Retinal pigment epithelial cell (primary cell): ENCODE measurements at regions not wholly inside any gene's neighbourhood (a gene's known extent, or its start where the extent isn't known, plus 50 kb on each side); places are given as distances from the start of the nearest gene placed in this dataset.

Experiments
- DNase-seq: peaks from one replicate; pipeline ENCODE4 v3.0.0-alpha.2; 2010; ENCODE audit warnings: low read depth
- H3K4me3 ChIP-seq: 2 replicates; pipeline ENCODE4 v1.5.1; 2011; ENCODE audit warnings: mild to moderate bottlenecking, low read length, control low read depth, moderate library complexity
- TF ChIP-seq, protein P1 (sequence below): conservative IDR thresholded peaks from 2 replicates; pipeline ENCODE4 v1.5.1; 2011; ENCODE audit warnings: low read depth, low read length, control low read depth, inconsistent platforms

DNA sequence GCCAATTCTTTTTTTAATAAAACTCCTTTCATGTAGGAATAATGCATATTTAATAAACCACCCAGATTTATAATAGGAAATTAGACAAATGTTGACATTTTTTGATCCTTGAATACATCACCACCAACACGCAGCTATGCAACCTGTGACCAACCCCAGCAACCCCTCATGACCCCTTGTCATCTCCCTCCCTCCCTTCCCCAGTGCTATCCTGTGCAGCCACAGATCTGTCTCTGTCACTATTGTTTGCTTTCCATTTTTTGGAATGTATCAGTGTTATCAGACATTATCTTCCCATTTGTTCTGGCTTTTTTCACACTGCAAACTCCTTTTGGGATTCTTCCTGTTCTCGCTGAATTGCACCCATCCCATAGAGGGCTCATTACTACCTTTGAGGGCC, 114.1 kb downstream of the VPREB1 start:
- DNase-seq = no peak
- TF ChIP-seq, protein P1, sequence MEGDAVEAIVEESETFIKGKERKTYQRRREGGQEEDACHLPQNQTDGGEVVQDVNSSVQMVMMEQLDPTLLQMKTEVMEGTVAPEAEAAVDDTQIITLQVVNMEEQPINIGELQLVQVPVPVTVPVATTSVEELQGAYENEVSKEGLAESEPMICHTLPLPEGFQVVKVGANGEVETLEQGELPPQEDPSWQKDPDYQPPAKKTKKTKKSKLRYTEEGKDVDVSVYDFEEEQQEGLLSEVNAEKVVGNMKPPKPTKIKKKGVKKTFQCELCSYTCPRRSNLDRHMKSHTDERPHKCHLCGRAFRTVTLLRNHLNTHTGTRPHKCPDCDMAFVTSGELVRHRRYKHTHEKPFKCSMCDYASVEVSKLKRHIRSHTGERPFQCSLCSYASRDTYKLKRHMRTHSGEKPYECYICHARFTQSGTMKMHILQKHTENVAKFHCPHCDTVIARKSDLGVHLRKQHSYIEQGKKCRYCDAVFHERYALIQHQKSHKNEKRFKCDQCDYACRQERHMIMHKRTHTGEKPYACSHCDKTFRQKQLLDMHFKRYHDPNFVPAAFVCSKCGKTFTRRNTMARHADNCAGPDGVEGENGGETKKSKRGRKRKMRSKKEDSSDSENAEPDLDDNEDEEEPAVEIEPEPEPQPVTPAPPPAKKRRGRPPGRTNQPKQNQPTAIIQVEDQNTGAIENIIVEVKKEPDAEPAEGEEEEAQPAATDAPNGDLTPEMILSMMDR = no peak
- no peak overlapping the region for H3K4me3 ChIP-seq

DNA sequence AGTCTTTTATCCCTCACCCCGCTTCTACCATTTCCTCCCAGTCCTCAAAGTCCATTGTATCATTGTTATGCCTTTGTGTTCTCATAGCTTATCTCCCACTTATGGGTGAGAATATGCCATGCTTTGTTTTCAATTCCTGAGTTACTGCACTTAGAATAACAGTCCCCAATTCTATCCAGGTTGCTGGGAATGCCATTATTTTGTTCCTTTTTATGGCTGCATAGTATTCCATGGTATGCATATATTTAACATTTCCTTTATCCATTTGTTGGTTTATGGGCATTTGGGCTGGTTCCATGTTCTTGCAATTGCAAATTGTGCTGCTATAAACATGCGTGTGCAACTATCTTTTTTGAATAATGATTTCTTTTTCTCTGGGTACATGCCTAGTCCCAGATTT, 114.9 kb downstream of the VPREB1 start:
- no peak for DNase-seq
- H3K4me3 ChIP-seq = no peak overlapping the region
- TF ChIP-seq, protein P1 = no peak

DNA sequence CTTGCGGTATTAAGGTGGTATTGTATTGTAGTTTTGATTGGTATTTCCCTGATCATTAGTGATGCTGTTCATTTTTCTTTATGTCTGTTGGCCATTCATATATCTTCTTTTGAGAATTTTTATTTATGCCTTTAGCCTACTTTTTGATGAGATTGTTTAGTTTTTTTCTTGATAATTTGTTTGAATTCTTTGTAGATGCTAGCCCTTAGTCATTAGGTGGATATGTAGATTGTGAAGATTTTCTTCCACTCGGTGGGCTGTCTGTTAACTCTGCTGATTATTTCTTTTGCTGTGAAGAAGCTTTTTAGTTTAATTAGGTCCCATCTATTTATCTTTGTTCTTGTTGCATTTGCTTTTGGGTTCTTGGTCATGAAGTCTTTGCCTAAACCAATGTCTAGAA, 115.4 kb downstream of the VPREB1 start:
- TF ChIP-seq, protein P1 = no peak
- no peak for DNase-seq
- no peak overlapping the region for H3K4me3 ChIP-seq

DNA sequence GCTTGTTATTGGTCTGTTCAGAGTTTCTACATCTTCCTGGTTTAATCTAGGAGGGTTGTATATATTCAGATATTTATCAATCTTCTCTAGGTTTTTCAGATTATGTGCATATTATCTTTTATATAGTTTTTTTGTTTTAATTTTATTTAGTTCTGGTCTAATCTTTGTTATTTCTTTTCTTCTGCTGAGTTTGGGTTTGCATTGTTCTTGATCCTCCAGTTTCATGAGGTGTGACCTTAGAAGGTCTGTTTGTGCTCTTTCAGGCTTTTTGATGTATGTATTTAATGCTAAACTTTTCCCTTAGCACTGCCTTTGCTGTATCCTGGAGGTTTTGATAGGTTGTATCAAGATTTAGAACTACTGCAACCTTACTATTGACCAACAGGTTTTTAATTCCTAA, 117.7 kb downstream of the VPREB1 start:
- no peak for DNase-seq
- H3K4me3 ChIP-seq = no peak overlapping the region
- TF ChIP-seq, protein P1 = no peak

DNA sequence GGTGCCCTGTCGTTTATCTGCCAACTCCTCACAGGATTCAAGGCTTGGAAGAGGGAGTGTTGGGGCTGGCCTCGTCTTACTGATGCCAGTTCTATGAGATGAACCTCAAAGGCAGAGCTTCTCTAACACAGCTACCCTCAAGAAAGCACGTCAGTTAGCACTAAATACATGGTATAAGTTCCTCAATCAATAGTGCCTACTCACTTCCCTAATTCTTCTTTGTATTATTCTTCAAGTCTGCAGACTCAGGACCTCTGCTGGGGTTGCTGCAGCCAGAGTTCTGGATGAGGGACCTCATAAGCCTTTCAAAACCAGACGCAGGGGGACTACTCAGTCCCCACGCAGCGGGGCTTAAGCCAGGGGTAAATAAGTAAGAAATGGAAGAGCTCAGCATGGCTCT, 118.3 kb downstream of the VPREB1 start:
- no peak overlapping the region for H3K4me3 ChIP-seq
- TF ChIP-seq, protein P1 = no peak
- DNase-seq = no peak

DNA sequence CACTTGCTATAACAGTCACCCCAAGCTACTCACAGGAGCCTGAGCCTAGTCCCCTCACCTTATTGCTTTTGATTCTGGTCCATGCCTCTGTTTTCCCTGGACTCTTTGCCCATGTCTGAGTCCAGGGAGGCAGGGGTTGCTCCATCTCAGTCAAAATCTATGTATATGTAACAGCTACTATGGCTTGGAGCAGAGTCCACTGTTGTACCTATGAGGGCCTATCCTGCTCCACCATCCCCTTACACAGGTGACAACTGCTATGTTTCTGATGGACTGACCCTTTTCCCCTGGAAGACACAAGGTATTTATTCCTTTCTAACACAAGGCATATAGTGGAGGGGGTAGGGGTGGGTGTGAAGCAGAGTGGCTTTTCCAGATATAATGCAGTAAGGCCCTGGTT, 119.6 kb downstream of the VPREB1 start:
- no peak for DNase-seq
- TF ChIP-seq, protein P1 = no peak
- no peak overlapping the region for H3K4me3 ChIP-seq

DNA sequence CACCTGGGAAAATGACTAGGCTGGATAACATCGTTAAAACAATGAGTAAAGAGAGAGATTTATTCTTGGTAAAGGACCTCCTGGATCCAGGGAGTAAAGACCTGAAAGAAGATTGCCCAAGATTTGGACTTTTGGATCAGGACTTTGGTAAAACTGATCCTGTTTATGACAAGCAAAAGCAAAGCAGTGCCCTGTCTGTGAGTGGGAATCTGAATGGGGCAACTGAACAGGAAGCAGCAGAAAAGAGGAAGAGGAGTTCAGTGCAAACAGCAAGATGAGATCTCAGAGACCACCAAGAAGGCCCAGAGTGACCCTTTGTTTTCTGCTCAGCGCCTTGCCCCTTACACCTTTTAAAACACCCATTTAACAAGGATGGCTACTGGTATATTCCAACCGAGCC, 122.0 kb downstream of the VPREB1 start:
- TF ChIP-seq, protein P1 = no peak
- no peak overlapping the region for H3K4me3 ChIP-seq
- DNase-seq = no peak
